ENCODE measurements at regions not wholly inside any gene's neighbourhood (a gene's known extent, or its start where the extent isn't known, plus 50 kb on each side); places are given as distances from the start of the nearest gene placed in this dataset.
A peak's percentile ranks its signal among the peaks of the same experiment; 100 is the strongest.
"Not testable (repeated sequence)": the region's sequence is repeated elsewhere in the genome, so short reads cannot be mapped to it uniquely, and the experiment has no call there.

GRCh38 chr3:177770383-177771230 is 573.3 kb upstream of the TBL1XR1 start:
- no peak for DNase-seq

- DNase-seq = no peak
These were observed 574.5 kb upstream of the TBL1XR1 start for GRCh38 chr3:177771780-177772179.

GRCh38 chr3:177772908-177773557 is 575.8 kb upstream of the TBL1XR1 start:
- no peak for DNase-seq

GRCh38 chr3:177773717-177774116 is 576.4 kb upstream of the TBL1XR1 start:
- no peak for DNase-seq

- no peak for DNase-seq
These were observed 579.4 kb upstream of the TBL1XR1 start for GRCh38 chr3:177776661-177777101.

GRCh38 chr3:177777699-177778098 is 580.4 kb upstream of the TBL1XR1 start:
- peak; percentile 39 for DNase-seq

GRCh38 chr3:177778633-177779032 is 581.4 kb upstream of the TBL1XR1 start:
- DNase-seq = no peak

GRCh38 chr3:177781686-177782161 is 584.4 kb upstream of the TBL1XR1 start:
- DNase-seq = no peak

GRCh38 chr3:177783338-177783737 is 586.1 kb upstream of the TBL1XR1 start:
- DNase-seq = no peak

GRCh38 chr3:177783767-177784166 is 586.5 kb upstream of the TBL1XR1 start:
- no peak for DNase-seq

GRCh38 chr3:177787279-177788041 is 590.2 kb upstream of the TBL1XR1 start:
- no peak for DNase-seq

- DNase-seq = no peak
These were observed 592.2 kb upstream of the TBL1XR1 start for GRCh38 chr3:177789500-177789899.

- no peak for DNase-seq
These were observed 595.2 kb upstream of the TBL1XR1 start for GRCh38 chr3:177792311-177793030.

GRCh38 chr3:177793451-177793850 is 596.2 kb upstream of the TBL1XR1 start:
- no peak for DNase-seq

- DNase-seq = no peak
These were observed 597.9 kb upstream of the TBL1XR1 start for GRCh38 chr3:177795216-177795615.

- DNase-seq = no peak
These were observed 598.6 kb upstream of the TBL1XR1 start for GRCh38 chr3:177795859-177796258.

- DNase-seq = not testable (repeated sequence)
These were observed 602.9 kb upstream of the TBL1XR1 start for GRCh38 chr3:177800147-177800546.

GRCh38 chr3:177800561-177800960 is 603.3 kb upstream of the TBL1XR1 start:
- DNase-seq = no peak

GRCh38 chr3:177802151-177802900 is 605.0 kb upstream of the TBL1XR1 start:
- DNase-seq = peak; percentile 29

GRCh38 chr3:177803500-177803899 is 606.2 kb upstream of the TBL1XR1 start:
- no peak for DNase-seq

- no peak for DNase-seq
These were observed 606.8 kb upstream of the TBL1XR1 start for GRCh38 chr3:177804032-177804431.

GRCh38 chr3:177804646-177805045 is 607.4 kb upstream of the TBL1XR1 start:
- no peak for DNase-seq

All from NCI-H1694 (cell line).